Prostate gland (tissue), 2 donors: ENCODE measurements at regions not wholly inside any gene's neighbourhood (a gene's known extent, or its start where the extent isn't known, plus 50 kb on each side); places are given as distances from the start of the nearest gene placed in this dataset.

ENCODE experiments used
- CTCF ChIP-seq, 4 experiments: fragments of 200-600 bp in 2 of 4; fragments of 450-650 bp in 2 of 4; sonication (generic) in 2 of 4; IDR thresholded peaks; 1 replicate in 3 of 4; 2 replicates in 1 of 4; pipeline ENCODE4 v1.5.1; 2016 to 2019; ENCODE audit warnings: antibody characterized with exemption in 4 of 4, mild to moderate bottlenecking in 2 of 4, moderate library complexity in 2 of 4
- POLR2A ChIP-seq: fragments of 450-650 bp; IDR thresholded peaks from one replicate; pipeline ENCODE4 v1.6.1; 2016; ENCODE audit warnings: antibody characterized with exemption, mild to moderate bottlenecking

- TF ChIP-seq POLR2A (no peak), CTCF (IDR thresholded peaks at IDR 0.05) (no peak)
Measured at GRCh38 chr5:98997000-98997399, 68.2 kb upstream of the CHD1 start.
